DMS114 treated with DMSO at 0.1 percent for 48 hours (cell line): ENCODE measurements at regions not wholly inside any gene's neighbourhood (a gene's known extent, or its start where the extent isn't known, plus 50 kb on each side); places are given as distances from the start of the nearest gene placed in this dataset.
"Not testable (repeated sequence)": the region's sequence is repeated elsewhere in the genome, so short reads cannot be mapped to it uniquely, and the experiment has no call there.

Experiments used
- DNase-seq: peaks from one replicate; lab custom pipeline; 2025; ENCODE audit not compliant: unreplicated experiment; lab: John Stamatoyannopoulos, UW

GRCh38 chr10:109215291-109216075 is 707.8 kb downstream of the XPNPEP1 start:
- DNase-seq: no peak

GRCh38 chr10:109214891-109215290 is 708.4 kb downstream of the XPNPEP1 start:
- not testable (repeated sequence) for DNase-seq

GRCh38 chr10:109207361-109207760 is 716.0 kb downstream of the XPNPEP1 start:
- DNase-seq: no peak

GRCh38 chr10:109205929-109206585 is 717.3 kb downstream of the XPNPEP1 start:
- no peak for DNase-seq

GRCh38 chr10:109203646-109204353 is 719.5 kb downstream of the XPNPEP1 start:
- no peak for DNase-seq

- no peak for DNase-seq
These were observed 721.2 kb downstream of the XPNPEP1 start for GRCh38 chr10:109202111-109202510.

GRCh38 chr10:109200646-109201045 is 722.7 kb downstream of the XPNPEP1 start:
- DNase-seq: no peak

GRCh38 chr10:109191823-109192222 is 731.5 kb downstream of the XPNPEP1 start:
- no peak for DNase-seq

- DNase-seq: no peak
These were observed 732.0 kb downstream of the XPNPEP1 start for GRCh38 chr10:109191341-109191740.

- no peak for DNase-seq
These were observed 735.6 kb downstream of the XPNPEP1 start for GRCh38 chr10:109187677-109188076.

- no peak for DNase-seq
These were observed 739.9 kb downstream of the XPNPEP1 start for GRCh38 chr10:109183366-109183765.

- no peak for DNase-seq
These were observed 744.7 kb downstream of the XPNPEP1 start for GRCh38 chr10:109178591-109178990.

- DNase-seq: no peak
These were observed 748.8 kb downstream of the XPNPEP1 start for GRCh38 chr10:109174526-109174925.

GRCh38 chr10:109173937-109174336 is 749.4 kb downstream of the XPNPEP1 start:
- DNase-seq: no peak

GRCh38 chr10:109173121-109173520 is 750.2 kb downstream of the XPNPEP1 start:
- no peak for DNase-seq

- no peak for DNase-seq
These were observed 756.4 kb downstream of the XPNPEP1 start for GRCh38 chr10:109166935-109167334.

- no peak for DNase-seq
These were observed 764.0 kb downstream of the XPNPEP1 start for GRCh38 chr10:109159351-109159750.

- DNase-seq: no peak
These were observed 766.9 kb downstream of the XPNPEP1 start for GRCh38 chr10:109156396-109156795.

- no peak for DNase-seq
These were observed 773.5 kb downstream of the XPNPEP1 start for GRCh38 chr10:109149666-109150350.

- no peak for DNase-seq
These were observed 795.9 kb downstream of the XPNPEP1 start for GRCh38 chr10:109127363-109127762.

GRCh38 chr10:109126541-109126940 is 796.8 kb downstream of the XPNPEP1 start:
- DNase-seq: no peak
